WTC11 (cell line): ENCODE measurements at regions not wholly inside any gene's neighbourhood (a gene's known extent, or its start where the extent isn't known, plus 50 kb on each side); places are given as distances from the start of the nearest gene placed in this dataset.

Experiments used
- ATAC-seq: fragments of 200-7000 bp; cut with Tn5 transposase; 2 replicates; pipeline ENCODE4 v1.10.0; 2021; ENCODE audit warnings: mild to moderate bottlenecking, moderate library complexity
- CTCF ChIA-PET: fragments of 300-600 bp; sonication (Branson Sonifier 250); formaldehyde crosslinking; loops from one replicate; lab custom pipeline; 2021; ENCODE audit warnings: antibody characterized with exemption; lab: Charles Lee
- POLR2A ChIA-PET: fragments of 350-600 bp; sonication (Branson Sonifier 250); formaldehyde crosslinking; loops from one replicate; lab custom pipeline; 2021; ENCODE audit warnings: antibody characterized with exemption; lab: Charles Lee
- DNase-seq: peaks from one replicate; pipeline ENCODE4 v3.0.0; 2021; ENCODE audit warnings: low spot score
- H3K27ac Mint-ChIP-seq: 2 replicates; pipeline ENCODE4 v1.8.0; 2021; ENCODE audit warnings: mixed read lengths
- H3K27me3 Mint-ChIP-seq: 2 replicates; pipeline ENCODE4 v1.8.0; 2021; ENCODE audit warnings: low read depth, mild to moderate bottlenecking, moderate library complexity, mixed read lengths
- H3K36me3 Mint-ChIP-seq: 2 replicates; pipeline ENCODE4 v1.8.0; 2021; ENCODE audit warnings: mixed read lengths
- H3K4me1 Mint-ChIP-seq: 2 replicates; pipeline ENCODE4 v1.8.0; 2022; ENCODE audit warnings: mixed read lengths
- H3K4me3 Mint-ChIP-seq: 2 replicates; pipeline ENCODE4 v1.8.0; 2021; ENCODE audit warnings: mild to moderate bottlenecking, moderate library complexity, mixed read lengths
- H3K9me3 Mint-ChIP-seq: 2 replicates; pipeline ENCODE4 v1.8.0; 2021; ENCODE audit warnings: mixed read lengths
- AR ChIP-seq: fragments of 250-450 bp; sonication (Bioruptor Pico); IDR thresholded peaks from 2 replicates; pipeline ENCODE4 v1.9.0; 2021; ENCODE audit warnings: mild to moderate bottlenecking
- CTCF ChIP-seq: fragments of 200-600 bp; IDR thresholded peaks from 2 replicates; pipeline ENCODE4 v1.8.0; 2022; ENCODE audit warnings: antibody characterized with exemption
- FOXP4 ChIP-seq: sonication (generic); formaldehyde crosslinking; IDR thresholded peaks from 2 replicates; pipeline ENCODE4 v1.8.0; 2022; ENCODE audit warnings: mild to moderate bottlenecking, missing genetic modification reagents
- HMGXB4 ChIP-seq: sonication (generic); formaldehyde crosslinking; IDR thresholded peaks from 2 replicates; pipeline ENCODE4 v1.8.1; 2023; ENCODE audit warnings: mild to moderate bottlenecking, moderate library complexity, missing genetic modification reagents
- JUN ChIP-seq: sonication (generic); formaldehyde crosslinking; IDR thresholded peaks from 2 replicates; pipeline ENCODE4 v1.8.0; 2023; ENCODE audit warnings: mild to moderate bottlenecking, missing genetic modification reagents
- MYBL2 ChIP-seq: sonication (generic); formaldehyde crosslinking; IDR thresholded peaks from 2 replicates; pipeline ENCODE4 v1.8.1; 2023; ENCODE audit warnings: mild to moderate bottlenecking, moderate library complexity, missing genetic modification reagents
- NFE2L1 ChIP-seq: sonication (generic); formaldehyde crosslinking; IDR thresholded peaks from 2 replicates; pipeline ENCODE4 v1.8.1; 2023; ENCODE audit warnings: missing genetic modification reagents
- NR1H2 ChIP-seq: sonication (generic); formaldehyde crosslinking; IDR thresholded peaks from 2 replicates; pipeline ENCODE4 v1.9.0; 2021; ENCODE audit warnings: mild to moderate bottlenecking, moderate library complexity, missing genetic modification reagents
- RELA ChIP-seq: sonication (generic); formaldehyde crosslinking; IDR thresholded peaks from 2 replicates; pipeline ENCODE4 v1.8.1; 2022; ENCODE audit warnings: missing genetic modification reagents, mild to moderate bottlenecking, borderline replicate concordance
- ZBTB21 ChIP-seq: sonication (generic); formaldehyde crosslinking; IDR thresholded peaks from 2 replicates; pipeline ENCODE4 v1.8.1; 2023; ENCODE audit warnings: mild to moderate bottlenecking, missing genetic modification reagents, borderline replicate concordance
- ZBTB43 ChIP-seq: sonication (generic); formaldehyde crosslinking; IDR thresholded peaks from 2 replicates; pipeline ENCODE4 v1.8.1; 2023; ENCODE audit warnings: mild to moderate bottlenecking, missing genetic modification reagents
- ZNF317 ChIP-seq: sonication (generic); formaldehyde crosslinking; IDR thresholded peaks from 2 replicates; pipeline ENCODE4 v1.8.1; 2023; ENCODE audit warnings: low read depth, mild to moderate bottlenecking, moderate library complexity, missing genetic modification reagents, borderline replicate concordance
- ZSCAN18 ChIP-seq: fragments of 250-450 bp; sonication (Bioruptor Pico); IDR thresholded peaks from 2 replicates; pipeline ENCODE4 v2.1.2; 2022; ENCODE audit warnings: mild to moderate bottlenecking, moderate library complexity

GRCh38 chr22:47598864-47599263 is 836.4 kb downstream of the TBC1D22A start:
- POLR2A ChIA-PET, result no interaction called here

GRCh38 chr22:47597041-47597440 is 834.6 kb downstream of the TBC1D22A start:
- no peak for ATAC-seq
- Mint-ChIP-seq H3K9me3 (peaks cover 20% of the 10 kb centered on the region), H3K4me3 (no peak overlapping the region), H3K4me1 (peaks cover 9% of the 10 kb centered on the region), H3K27ac (no peak overlapping the region), H3K27me3 (peaks cover 3% of the 10 kb centered on the region), H3K36me3 (peaks cover 2% of the 10 kb centered on the region; the same call in 1 of the 2 replicates)
- POLR2A ChIA-PET, result no interaction called here
- TF ChIP-seq FOXP4 (CRISPR knock-in tag) (no peak), ZNF317 (CRISPR knock-in tag) (no peak), NFE2L1 (CRISPR knock-in tag) (no peak), JUN (CRISPR knock-in tag) (no peak), HMGXB4 (no peak), NR1H2 (no peak), ZBTB43 (no peak), CTCF (no peak), ZBTB21 (CRISPR knock-in tag) (no peak)
- no peak for DNase-seq
- CTCF ChIA-PET, result interaction anchor here (0.8 kb wide), 1 partner anchor 32 kb away, joined by 3 read pairs; no protein-coding TSS in a partner anchor

More at GRCh38 chr22:47598864-47599263, 836.4 kb downstream of the TBC1D22A start:
- H3K4me1 Mint-ChIP-seq, result peaks cover 9% of the 10 kb centered on the region
- no peak for TF ChIP-seq AR (CRISPR knock-in tag)
- no peak for TF ChIP-seq MYBL2
- TF ChIP-seq ZSCAN18 (CRISPR knock-in tag), result no peak
- no peak for TF ChIP-seq RELA (CRISPR knock-in tag)
- no peak for TF ChIP-seq FOXP4 (CRISPR knock-in tag)
- ATAC-seq, result no peak
- DNase-seq, result no peak
- H3K27me3 Mint-ChIP-seq, result peaks cover 3% of the 10 kb centered on the region
- H3K36me3 Mint-ChIP-seq, result peaks cover 4% of the 10 kb centered on the region; the same call in 1 of the 2 replicates
- CTCF ChIA-PET, result no interaction called here
- H3K9me3 Mint-ChIP-seq, result peaks cover 20% of the 10 kb centered on the region
- no peak overlapping the region for H3K27ac Mint-ChIP-seq
- H3K4me3 Mint-ChIP-seq, result no peak overlapping the region
